SK-N-SH treated with all-trans-retinoic acid at 6 μM for 48 hours (cell line): ENCODE measurements at regions not wholly inside any gene's neighbourhood (a gene's known extent, or its start where the extent isn't known, plus 50 kb on each side); places are given as distances from the start of the nearest gene placed in this dataset.

Experiments used
- ATAC-seq: fragments of 200-7000 bp; cut with Tn5 transposase; 3 replicates; pipeline ENCODE4 v1.9.1; 2020; ENCODE audit warnings: mild to moderate bottlenecking, moderate library complexity
- ARNTL ChIP-seq: fragments of 450-650 bp; formaldehyde crosslinking; IDR thresholded peaks from 2 replicates; pipeline ENCODE4 v1.5.0; 2020; ENCODE audit warnings: low read depth, mild to moderate bottlenecking, moderate library complexity, borderline replicate concordance
- BACH2 ChIP-seq: fragments of 250-450 bp; sonication (Bioruptor Pico); IDR thresholded peaks from 2 replicates; pipeline ENCODE4 v1.9.0; 2021; ENCODE audit warnings: mild to moderate bottlenecking, borderline replicate concordance
- CSDC2 ChIP-seq: fragments of 250-450 bp; sonication (Bioruptor Pico); IDR thresholded peaks from 2 replicates; pipeline ENCODE4 v1.5.0; 2020; ENCODE audit warnings: mild to moderate bottlenecking, moderate library complexity
- ESRRG ChIP-seq: fragments of 250-450 bp; sonication (Bioruptor Pico); IDR thresholded peaks from 2 replicates; pipeline ENCODE4 v1.6.1; 2021; ENCODE audit warnings: mild to moderate bottlenecking
- GLIS3 ChIP-seq: fragments of 250-450 bp; sonication (Bioruptor Pico); IDR thresholded peaks from 2 replicates; pipeline ENCODE4 v1.5.0; 2020; ENCODE audit warnings: mild to moderate bottlenecking, moderate library complexity
- ISL1 ChIP-seq: fragments of 250-450 bp; sonication (Bioruptor Pico); IDR thresholded peaks from 2 replicates; pipeline ENCODE4 v2.1.2; 2022; ENCODE audit warnings: mild to moderate bottlenecking, moderate library complexity
- OSR1 ChIP-seq: fragments of 250-450 bp; sonication (Bioruptor Pico); IDR thresholded peaks from 2 replicates; pipeline ENCODE4 v1.8.0; 2022; ENCODE audit warnings: moderate library complexity, mild to moderate bottlenecking, inconsistent platforms
- PPARA ChIP-seq: fragments of 250-450 bp; sonication (Bioruptor Pico); IDR thresholded peaks from 2 replicates; pipeline ENCODE4 v1.5.0; 2020; ENCODE audit warnings: mild to moderate bottlenecking, borderline replicate concordance
- RARB ChIP-seq: fragments of 250-450 bp; sonication (Bioruptor Pico); IDR thresholded peaks from 2 replicates; pipeline ENCODE4 v1.8.0; 2021; ENCODE audit warnings: mild to moderate bottlenecking, moderate library complexity
- SNAI2 ChIP-seq: fragments of 250-450 bp; sonication (Bioruptor Pico); IDR thresholded peaks from 2 replicates; pipeline ENCODE4 v1.5.0; 2020; ENCODE audit warnings: mild to moderate bottlenecking, moderate library complexity
- TCF4 ChIP-seq: fragments of 250-450 bp; sonication (Bioruptor Pico); IDR thresholded peaks from 2 replicates; pipeline ENCODE4 v1.8.0; 2021; ENCODE audit warnings: mild to moderate bottlenecking, moderate library complexity, borderline replicate concordance
- TOX ChIP-seq: fragments of 250-450 bp; sonication (Bioruptor Pico); IDR thresholded peaks from 2 replicates; pipeline ENCODE4 v1.8.0; 2021; ENCODE audit warnings: mild to moderate bottlenecking, moderate library complexity, borderline replicate concordance
- ZC3H10 ChIP-seq: fragments of 250-450 bp; sonication (Bioruptor Pico); IDR thresholded peaks from 2 replicates; pipeline ENCODE4 v1.5.1; 2021; ENCODE audit warnings: mild to moderate bottlenecking, moderate library complexity
- ZFP3 ChIP-seq: fragments of 250-450 bp; sonication (Bioruptor Pico); IDR thresholded peaks from 2 replicates; pipeline ENCODE4 v1.5.0; 2020; ENCODE audit warnings: mild to moderate bottlenecking, moderate library complexity
- ZFP30 ChIP-seq: fragments of 450-650 bp; formaldehyde crosslinking; IDR thresholded peaks from 2 replicates; pipeline ENCODE4 v1.5.0; 2022; ENCODE audit warnings: mild to moderate bottlenecking, moderate library complexity
- ZNF565 ChIP-seq: fragments of 450-650 bp; formaldehyde crosslinking; conservative IDR thresholded peaks from 2 replicates; pipeline ENCODE4 v1.5.0; 2020; ENCODE audit warnings: low read depth, mild to moderate bottlenecking, moderate library complexity
- ZNF70 ChIP-seq: fragments of 450-650 bp; formaldehyde crosslinking; IDR thresholded peaks from 2 replicates; pipeline ENCODE4 v1.5.0; 2020; ENCODE audit warnings: mild to moderate bottlenecking, moderate library complexity
- ZNF8 ChIP-seq: fragments of 450-650 bp; formaldehyde crosslinking; IDR thresholded peaks from 2 replicates; pipeline ENCODE4 v1.5.0; 2020; ENCODE audit warnings: mild to moderate bottlenecking, moderate library complexity
- TF ChIP-seq, protein P1 (sequence below): fragments of 250-450 bp; sonication (Bioruptor Pico); IDR thresholded peaks from 2 replicates; pipeline ENCODE4 v1.5.1; 2021; ENCODE audit warnings: mild to moderate bottlenecking, moderate library complexity
- TF ChIP-seq, protein P2 (sequence below): fragments of 250-450 bp; sonication (Bioruptor Pico); IDR thresholded peaks from 2 replicates; pipeline ENCODE4 v1.5.0; 2020; ENCODE audit warnings: mild to moderate bottlenecking, moderate library complexity
- TF ChIP-seq, protein P3 (sequence below): fragments of 250-450 bp; sonication (Bioruptor Pico); IDR thresholded peaks from 2 replicates; pipeline ENCODE4 v1.5.1; 2020; ENCODE audit warnings: low read depth, mild to moderate bottlenecking, moderate library complexity
- TF ChIP-seq, protein P4 (sequence below): fragments of 250-450 bp; sonication (Bioruptor Pico); IDR thresholded peaks from 2 replicates; pipeline ENCODE4 v1.8.0; 2020; ENCODE audit warnings: mild to moderate bottlenecking, moderate library complexity, borderline replicate concordance
- TF ChIP-seq, protein P5 (sequence below): fragments of 250-450 bp; sonication (Bioruptor Pico); IDR thresholded peaks from 2 replicates; pipeline ENCODE4 v1.8.0; 2021; ENCODE audit warnings: low read depth, mild to moderate bottlenecking, moderate library complexity, borderline replicate concordance

DNA sequence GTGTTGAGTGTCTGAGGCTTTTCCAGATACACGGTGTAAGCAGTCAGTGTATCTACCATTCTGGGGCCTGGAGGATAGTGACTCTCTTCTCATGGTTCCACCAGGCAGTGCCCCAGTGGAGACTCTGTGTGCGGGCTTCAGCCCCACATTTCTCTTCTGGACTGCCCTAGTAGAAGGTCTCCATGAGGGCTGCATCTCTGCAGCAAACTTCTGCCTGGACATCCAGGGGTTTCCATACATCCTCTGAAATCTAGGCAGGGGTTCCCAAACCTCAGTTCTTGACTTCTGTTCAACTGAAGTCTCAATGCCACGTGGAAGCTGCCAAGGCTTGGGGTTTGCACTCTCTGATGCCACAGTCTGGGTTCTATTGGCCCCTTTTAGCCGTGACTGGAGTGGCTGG is 256.6 kb upstream of the ITGA1 start:
- no peak for TF ChIP-seq RARB (CRISPR knock-in tag)
- TF ChIP-seq ZNF8 (CRISPR knock-in tag) = no peak
- no peak for TF ChIP-seq TCF4 (CRISPR knock-in tag)
- no peak for TF ChIP-seq BACH2 (CRISPR knock-in tag)
- TF ChIP-seq ARNTL (CRISPR knock-in tag) = no peak
- TF ChIP-seq, protein P1, sequence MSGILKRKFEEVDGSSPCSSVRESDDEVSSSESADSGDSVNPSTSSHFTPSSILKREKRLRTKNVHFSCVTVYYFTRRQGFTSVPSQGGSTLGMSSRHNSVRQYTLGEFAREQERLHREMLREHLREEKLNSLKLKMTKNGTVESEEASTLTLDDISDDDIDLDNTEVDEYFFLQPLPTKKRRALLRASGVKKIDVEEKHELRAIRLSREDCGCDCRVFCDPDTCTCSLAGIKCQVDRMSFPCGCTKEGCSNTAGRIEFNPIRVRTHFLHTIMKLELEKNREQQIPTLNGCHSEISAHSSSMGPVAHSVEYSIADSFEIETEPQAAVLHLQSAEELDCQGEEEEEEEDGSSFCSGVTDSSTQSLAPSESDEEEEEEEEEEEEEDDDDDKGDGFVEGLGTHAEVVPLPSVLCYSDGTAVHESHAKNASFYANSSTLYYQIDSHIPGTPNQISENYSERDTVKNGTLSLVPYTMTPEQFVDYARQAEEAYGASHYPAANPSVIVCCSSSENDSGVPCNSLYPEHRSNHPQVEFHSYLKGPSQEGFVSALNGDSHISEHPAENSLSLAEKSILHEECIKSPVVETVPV (CRISPR knock-in tag) = no peak
- no peak for TF ChIP-seq ESRRG (CRISPR knock-in tag)
- TF ChIP-seq ZNF565 (CRISPR knock-in tag) = no peak
- TF ChIP-seq, all 23 proteins: peak for 0
- no peak for ATAC-seq

DNA sequence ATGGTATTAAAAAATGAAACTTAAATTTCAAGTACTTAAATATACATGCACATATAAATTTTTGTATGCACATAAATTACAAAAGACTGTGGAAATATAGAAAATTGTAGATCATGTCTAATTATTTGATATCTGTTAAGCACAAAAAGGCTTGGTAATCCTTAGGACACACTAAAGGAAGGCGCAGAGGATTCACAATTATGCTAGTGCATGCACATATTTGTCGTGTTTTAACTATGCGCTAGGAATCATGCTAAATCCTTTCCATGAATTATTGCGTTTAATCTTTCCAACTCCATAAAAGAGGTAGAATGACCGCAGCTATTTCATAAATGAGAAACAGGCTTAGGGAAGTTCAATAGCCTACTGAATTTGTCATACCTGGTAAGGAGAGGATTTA is 244.1 kb upstream of the ITGA1 start:
- no peak for ATAC-seq
- TF ChIP-seq TCF4 (CRISPR knock-in tag) (no peak), ZFP3 (CRISPR knock-in tag) (no peak), SNAI2 (CRISPR knock-in tag) (no peak), ISL1 (no peak), CSDC2 (CRISPR knock-in tag) (no peak), BACH2 (CRISPR knock-in tag) (no peak), TOX (CRISPR knock-in tag) (no peak), ZC3H10 (no peak), ZFP30 (no peak), PPARA (CRISPR knock-in tag) (no peak), ZNF70 (CRISPR knock-in tag) (no peak)
- TF ChIP-seq, protein P2, sequence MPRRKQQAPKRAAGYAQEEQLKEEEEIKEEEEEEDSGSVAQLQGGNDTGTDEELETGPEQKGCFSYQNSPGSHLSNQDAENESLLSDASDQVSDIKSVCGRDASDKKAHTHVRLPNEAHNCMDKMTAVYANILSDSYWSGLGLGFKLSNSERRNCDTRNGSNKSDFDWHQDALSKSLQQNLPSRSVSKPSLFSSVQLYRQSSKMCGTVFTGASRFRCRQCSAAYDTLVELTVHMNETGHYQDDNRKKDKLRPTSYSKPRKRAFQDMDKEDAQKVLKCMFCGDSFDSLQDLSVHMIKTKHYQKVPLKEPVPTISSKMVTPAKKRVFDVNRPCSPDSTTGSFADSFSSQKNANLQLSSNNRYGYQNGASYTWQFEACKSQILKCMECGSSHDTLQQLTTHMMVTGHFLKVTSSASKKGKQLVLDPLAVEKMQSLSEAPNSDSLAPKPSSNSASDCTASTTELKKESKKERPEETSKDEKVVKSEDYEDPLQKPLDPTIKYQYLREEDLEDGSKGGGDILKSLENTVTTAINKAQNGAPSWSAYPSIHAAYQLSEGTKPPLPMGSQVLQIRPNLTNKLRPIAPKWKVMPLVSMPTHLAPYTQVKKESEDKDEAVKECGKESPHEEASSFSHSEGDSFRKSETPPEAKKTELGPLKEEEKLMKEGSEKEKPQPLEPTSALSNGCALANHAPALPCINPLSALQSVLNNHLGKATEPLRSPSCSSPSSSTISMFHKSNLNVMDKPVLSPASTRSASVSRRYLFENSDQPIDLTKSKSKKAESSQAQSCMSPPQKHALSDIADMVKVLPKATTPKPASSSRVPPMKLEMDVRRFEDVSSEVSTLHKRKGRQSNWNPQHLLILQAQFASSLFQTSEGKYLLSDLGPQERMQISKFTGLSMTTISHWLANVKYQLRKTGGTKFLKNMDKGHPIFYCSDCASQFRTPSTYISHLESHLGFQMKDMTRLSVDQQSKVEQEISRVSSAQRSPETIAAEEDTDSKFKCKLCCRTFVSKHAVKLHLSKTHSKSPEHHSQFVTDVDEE (CRISPR knock-in tag) = no peak

DNA sequence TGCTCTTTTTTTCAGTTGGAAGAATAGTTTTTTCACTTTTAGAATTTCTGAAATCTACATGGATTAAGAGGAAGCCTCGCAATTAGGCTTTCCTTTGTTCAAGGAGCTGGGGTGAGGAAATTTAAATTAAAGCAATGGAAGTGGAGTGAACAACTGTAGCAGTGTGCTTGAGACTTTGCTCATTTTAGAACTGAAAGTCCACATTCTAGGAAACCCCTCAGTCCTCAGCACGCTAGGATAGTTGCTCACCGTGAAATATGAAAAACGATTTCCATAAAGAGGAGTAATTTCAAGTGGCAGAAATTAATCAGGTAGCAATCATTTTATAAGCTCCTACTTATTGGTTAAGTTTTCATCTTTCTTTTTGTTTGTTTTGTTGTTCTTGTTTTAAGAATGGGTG is 243.0 kb upstream of the ITGA1 start:
- ATAC-seq = no peak
- no peak for TF ChIP-seq ZNF8 (CRISPR knock-in tag)
- no peak for TF ChIP-seq ISL1
- TF ChIP-seq, protein P3, sequence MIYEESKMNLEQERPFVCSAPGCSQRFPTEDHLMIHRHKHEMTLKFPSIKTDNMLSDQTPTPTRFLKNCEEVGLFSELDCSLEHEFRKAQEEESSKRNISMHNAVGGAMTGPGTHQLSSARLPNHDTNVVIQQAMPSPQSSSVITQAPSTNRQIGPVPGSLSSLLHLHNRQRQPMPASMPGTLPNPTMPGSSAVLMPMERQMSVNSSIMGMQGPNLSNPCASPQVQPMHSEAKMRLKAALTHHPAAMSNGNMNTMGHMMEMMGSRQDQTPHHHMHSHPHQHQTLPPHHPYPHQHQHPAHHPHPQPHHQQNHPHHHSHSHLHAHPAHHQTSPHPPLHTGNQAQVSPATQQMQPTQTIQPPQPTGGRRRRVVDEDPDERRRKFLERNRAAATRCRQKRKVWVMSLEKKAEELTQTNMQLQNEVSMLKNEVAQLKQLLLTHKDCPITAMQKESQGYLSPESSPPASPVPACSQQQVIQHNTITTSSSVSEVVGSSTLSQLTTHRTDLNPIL (CRISPR knock-in tag) = no peak
- TF ChIP-seq PPARA (CRISPR knock-in tag) = no peak
- TF ChIP-seq ZC3H10 = no peak
- TF ChIP-seq, protein P2 (CRISPR knock-in tag) = no peak
- TF ChIP-seq ARNTL (CRISPR knock-in tag) = no peak
- TF ChIP-seq, protein P4, sequence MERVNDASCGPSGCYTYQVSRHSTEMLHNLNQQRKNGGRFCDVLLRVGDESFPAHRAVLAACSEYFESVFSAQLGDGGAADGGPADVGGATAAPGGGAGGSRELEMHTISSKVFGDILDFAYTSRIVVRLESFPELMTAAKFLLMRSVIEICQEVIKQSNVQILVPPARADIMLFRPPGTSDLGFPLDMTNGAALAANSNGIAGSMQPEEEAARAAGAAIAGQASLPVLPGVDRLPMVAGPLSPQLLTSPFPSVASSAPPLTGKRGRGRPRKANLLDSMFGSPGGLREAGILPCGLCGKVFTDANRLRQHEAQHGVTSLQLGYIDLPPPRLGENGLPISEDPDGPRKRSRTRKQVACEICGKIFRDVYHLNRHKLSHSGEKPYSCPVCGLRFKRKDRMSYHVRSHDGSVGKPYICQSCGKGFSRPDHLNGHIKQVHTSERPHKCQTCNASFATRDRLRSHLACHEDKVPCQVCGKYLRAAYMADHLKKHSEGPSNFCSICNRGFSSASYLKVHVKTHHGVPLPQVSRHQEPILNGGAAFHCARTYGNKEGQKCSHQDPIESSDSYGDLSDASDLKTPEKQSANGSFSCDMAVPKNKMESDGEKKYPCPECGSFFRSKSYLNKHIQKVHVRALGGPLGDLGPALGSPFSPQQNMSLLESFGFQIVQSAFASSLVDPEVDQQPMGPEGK (CRISPR knock-in tag) = no peak
- no peak for TF ChIP-seq ZFP30
- no peak for TF ChIP-seq ESRRG (CRISPR knock-in tag)
- TF ChIP-seq TCF4 (CRISPR knock-in tag) = no peak
- no peak for TF ChIP-seq TOX (CRISPR knock-in tag)
- no peak for TF ChIP-seq BACH2 (CRISPR knock-in tag)
- no peak for TF ChIP-seq OSR1 (CRISPR knock-in tag)
- no peak for TF ChIP-seq ZNF565 (CRISPR knock-in tag)
- TF ChIP-seq GLIS3 (CRISPR knock-in tag) = no peak
- no peak for TF ChIP-seq SNAI2 (CRISPR knock-in tag)
- TF ChIP-seq ZFP3 (CRISPR knock-in tag) = no peak
- TF ChIP-seq, protein P5, sequence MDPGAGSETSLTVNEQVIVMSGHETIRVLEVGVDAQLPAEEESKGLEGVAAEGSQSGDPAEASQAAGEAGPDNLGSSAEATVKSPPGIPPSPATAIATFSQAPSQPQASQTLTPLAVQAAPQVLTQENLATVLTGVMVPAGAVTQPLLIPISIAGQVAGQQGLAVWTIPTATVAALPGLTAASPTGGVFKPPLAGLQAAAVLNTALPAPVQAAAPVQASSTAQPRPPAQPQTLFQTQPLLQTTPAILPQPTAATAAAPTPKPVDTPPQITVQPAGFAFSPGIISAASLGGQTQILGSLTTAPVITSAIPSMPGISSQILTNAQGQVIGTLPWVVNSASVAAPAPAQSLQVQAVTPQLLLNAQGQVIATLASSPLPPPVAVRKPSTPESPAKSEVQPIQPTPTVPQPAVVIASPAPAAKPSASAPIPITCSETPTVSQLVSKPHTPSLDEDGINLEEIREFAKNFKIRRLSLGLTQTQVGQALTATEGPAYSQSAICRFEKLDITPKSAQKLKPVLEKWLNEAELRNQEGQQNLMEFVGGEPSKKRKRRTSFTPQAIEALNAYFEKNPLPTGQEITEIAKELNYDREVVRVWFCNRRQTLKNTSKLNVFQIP (CRISPR knock-in tag) = no peak
